HTR-8/SVneo (cell line): ENCODE measurements at regions not wholly inside any gene's neighbourhood (a gene's known extent, or its start where the extent isn't known, plus 50 kb on each side); places are given as distances from the start of the nearest gene placed in this dataset.
"Not testable (repeated sequence)": the region's sequence is repeated elsewhere in the genome, so short reads cannot be mapped to it uniquely, and the experiment has no call there.

Experiments
- DNase-seq: peaks from one replicate; pipeline ENCODE4 v3.0.0; 2011; ENCODE audit warnings: low spot score, mixed read lengths; ENCODE audit not compliant: insufficient read length
- FAIRE-seq: peaks from 2 replicates; lab custom pipeline; 2011; peaks lifted over from hg19 to GRCh38; lab: Jason Lieb, UNC

DNA sequence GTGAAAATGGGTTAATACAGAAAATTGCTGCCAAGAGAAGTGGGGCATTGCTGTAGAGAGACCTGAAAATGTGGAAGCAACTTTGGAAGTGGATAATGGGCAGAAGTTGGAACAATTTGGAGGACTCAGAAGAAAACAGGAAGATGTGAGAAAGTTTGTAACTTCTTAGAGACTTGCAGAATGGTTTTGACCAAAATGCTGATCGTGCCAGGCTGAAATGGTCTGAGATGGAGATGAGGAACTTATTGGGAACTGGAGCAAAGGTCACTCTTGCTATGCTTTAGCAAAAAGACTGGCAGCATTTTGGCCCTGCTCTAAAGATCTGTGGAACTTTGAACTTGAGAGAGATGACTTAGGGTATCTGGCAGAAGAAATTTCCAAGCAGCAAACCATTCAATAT lies 254.8 kb downstream of the KBTBD8 start:
- not testable (repeated sequence) for FAIRE-seq, DNase-seq

DNA sequence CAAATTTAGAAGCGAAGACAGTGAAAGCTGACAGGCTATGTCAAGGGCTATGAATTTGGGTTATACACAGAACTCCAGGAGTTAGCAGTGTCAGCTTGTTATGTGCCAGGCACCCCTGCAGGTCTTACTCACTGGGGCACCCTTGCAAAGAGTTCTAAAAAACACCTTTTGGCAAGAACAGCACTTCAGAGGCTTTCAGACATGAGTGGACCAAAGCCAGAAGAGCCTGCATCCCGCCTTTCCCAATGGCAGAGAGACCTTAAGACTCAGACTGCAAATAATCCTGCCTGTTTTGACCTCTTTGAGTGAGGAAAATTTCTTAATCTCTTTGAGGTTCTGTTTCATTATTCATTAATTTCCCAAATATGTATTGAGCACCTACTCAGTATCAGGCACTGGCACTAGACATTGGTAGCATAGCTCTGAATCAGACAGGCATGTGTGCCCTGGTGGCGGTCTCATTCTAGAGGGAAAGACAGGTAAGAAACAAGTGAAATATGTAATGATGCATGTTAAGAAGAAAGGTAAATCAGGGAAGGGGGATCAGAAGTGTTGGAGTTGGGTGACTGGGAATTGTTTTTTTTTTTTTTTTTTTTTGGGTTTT lies 280.0 kb downstream of the KBTBD8 start:
- no peak for DNase-seq
- FAIRE-seq, result no peak

DNA sequence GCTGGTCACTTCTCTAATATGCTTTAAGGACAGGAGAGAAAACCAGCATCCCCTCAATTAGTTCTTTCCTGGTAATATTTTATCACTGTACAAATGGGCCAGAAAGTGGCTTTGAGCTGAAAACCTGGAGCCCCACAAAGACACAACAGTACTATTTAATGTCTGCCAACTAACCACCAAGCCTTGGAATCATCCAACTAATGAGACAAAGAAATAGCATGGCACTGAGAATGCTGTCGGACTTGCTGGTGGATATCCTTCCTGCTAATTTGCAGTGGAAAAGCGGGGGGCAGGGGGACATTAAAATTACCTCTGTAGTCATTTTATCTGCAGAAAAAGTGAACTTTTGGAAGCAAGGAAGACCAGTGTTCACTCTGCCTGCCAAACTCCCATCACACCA lies 288.5 kb downstream of the KBTBD8 start:
- DNase-seq (no peak), FAIRE-seq (no peak)

DNA sequence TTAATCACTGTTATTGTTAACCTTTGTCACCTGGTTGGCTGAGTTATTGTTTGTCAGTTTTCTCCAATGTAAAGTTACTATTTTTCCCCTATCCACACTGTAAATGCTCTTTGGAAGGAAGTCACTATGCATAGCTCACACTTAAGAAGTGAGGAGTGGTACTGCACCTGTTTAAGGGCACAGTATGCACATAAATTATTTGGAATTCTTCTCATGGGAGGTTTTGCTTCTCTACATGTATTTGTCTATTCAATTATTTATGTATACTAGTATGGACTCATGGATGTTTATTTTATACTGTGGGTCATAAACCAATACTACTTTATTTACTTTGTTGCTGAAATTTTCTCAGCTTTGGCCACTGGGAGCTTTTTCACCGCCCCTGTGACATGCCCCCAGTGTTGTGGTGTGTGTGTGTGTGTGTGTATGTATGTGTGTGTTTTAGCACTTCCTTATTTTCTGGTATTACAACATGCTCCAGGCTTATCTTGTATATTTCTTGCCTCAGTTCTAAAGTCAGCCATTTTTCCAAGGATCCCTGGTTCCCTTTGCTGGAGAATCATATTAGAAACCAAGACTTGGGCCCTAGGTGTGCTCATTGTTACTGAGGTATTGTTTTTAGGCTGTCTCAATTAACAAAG lies 290.5 kb downstream of the KBTBD8 start:
- DNase-seq (no peak), FAIRE-seq (no peak)

DNA sequence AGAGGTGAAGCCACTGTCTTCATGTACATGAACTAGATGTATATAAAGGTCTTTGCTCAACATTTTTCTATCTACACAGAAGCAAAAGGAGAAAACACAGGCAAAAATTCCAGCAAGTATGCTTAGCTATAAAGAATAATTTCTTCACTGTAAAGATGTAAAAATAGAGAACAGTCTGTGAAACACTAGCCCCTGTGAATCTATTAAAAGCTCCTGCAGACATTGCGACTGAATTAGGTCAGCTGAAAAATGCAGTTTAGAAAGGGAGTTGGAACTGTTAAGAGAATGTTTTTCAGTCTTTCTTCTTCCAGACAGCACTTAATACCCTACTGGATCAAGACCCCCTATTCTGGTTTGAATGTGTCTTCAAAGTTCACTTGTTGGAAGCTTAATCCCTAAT lies 291.5 kb downstream of the KBTBD8 start:
- DNase-seq (no peak), FAIRE-seq (no peak)

DNA sequence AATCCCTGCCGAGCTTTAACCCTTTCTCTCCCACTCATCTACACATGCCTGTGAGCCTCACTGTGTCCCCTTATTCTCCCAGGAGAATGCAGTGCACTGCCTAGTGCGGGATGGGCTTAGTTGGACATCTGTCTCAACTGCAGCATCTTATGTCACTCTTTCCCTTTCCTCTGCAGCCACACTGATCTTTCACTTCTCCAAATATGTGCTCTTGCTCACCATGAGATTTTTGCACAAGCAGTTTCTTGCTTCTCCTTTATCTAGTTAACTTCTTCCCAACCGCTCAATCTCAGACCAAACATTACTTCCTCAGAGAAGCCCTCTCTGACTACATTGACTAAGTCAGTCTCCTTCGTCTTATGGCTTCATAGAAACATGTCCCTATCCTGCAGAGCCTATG lies 292.3 kb downstream of the KBTBD8 start:
- FAIRE-seq, result no peak

DNA sequence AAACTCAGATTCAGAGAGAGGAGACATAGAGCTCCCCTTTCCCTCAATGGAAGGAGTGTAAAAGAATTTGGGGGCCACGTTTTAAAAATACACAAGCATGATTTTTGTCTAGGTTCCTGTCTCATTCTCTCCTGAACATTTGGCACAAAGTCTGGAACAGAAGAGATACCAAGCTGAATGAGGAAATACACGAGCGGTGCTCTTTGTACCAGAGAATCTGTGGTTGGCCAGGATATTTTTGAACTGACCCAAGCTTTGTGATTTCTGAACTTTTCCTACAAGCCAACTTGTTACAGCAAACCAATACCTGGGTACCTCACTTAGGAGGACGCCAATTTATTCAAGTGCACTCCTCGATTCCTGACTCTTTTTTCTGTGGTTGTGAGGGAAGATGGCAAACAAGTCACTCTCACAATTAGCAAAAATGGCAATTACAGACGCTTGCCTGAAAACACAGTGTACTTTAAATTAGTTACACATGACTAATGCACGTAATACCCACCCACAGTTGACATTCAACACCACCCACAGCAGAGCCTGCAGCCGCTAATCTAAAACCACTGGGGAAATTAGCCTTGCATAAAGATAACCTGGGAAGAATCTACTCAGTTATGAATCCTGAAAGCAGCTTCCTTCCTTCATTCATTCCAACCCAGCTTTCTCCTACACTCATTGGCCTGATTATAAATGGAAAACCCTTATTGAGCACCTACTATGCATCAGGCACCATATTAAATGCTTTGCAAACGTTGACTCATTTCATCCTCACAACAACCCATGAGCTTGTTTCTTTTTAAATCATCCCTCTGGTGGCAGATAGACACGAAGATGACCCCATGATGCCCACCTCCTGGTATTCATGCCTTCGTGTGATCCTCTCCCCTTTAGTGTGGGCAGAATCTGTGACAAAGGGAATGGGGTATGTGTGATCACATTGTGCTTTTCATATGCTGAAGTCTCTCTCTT lies 293.5 kb downstream of the KBTBD8 start:
- FAIRE-seq, result no peak

More for the DNA sequence above, 292.3 kb downstream of the KBTBD8 start:
- DNase-seq, result no peak

DNA sequence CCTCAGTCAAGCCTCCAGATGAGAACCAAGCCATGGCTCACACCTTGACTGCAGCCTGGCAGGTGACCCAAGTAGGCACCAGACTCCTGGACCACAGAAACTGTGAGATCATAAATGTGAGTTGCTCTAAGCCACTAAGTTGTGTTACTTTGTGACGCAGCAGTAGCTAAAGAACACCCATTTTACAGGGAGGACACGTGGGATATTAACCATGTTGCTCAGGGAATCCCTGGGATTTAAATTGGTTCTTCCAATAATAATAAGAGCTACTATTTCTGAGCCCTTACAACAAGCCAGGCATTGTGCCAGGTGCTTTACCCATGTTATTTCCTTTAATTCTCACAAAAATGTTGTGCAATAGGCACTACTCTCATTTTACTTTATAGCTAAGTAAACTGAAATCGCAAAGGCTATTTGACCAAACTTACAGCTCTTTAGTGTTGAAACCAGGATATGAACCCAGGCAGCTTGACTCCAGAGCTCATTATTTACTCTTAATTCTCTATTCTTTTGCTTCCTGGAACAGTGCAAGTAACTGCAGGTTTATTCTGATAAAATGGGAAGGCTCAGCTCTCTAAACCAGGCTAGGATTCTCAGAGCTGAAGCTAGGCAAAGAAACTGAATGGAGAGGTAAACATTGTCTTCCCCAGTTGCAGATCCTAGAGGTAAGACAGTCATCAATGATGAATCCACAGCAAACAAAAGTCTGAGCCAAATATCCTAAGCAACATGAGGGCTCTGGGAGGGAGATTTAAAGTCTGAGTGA lies 294.4 kb downstream of the KBTBD8 start:
- FAIRE-seq (no peak), DNase-seq (no peak)

More for the DNA sequence above, 293.5 kb downstream of the KBTBD8 start:
- DNase-seq, result no peak

DNA sequence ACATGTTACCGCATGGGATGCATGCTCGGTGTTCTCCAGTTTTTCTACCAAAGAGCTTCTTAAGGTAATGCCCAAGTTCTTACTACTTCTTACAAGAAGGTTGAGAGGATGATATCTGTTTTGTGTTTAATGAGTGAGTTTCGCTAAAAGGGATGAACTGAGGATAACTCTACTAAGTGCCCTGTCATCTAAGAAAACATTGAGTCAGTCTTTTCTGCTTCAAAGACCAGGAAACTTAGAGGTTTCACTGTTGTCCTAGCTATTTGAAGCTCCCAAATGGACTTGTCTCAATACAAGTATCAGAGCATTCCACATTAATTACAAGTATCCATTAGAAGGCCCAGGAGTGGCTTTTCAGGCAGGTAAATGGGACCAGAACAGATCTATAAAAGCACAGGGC lies 296.2 kb downstream of the KBTBD8 start:
- no peak for DNase-seq
- FAIRE-seq, result no peak

DNA sequence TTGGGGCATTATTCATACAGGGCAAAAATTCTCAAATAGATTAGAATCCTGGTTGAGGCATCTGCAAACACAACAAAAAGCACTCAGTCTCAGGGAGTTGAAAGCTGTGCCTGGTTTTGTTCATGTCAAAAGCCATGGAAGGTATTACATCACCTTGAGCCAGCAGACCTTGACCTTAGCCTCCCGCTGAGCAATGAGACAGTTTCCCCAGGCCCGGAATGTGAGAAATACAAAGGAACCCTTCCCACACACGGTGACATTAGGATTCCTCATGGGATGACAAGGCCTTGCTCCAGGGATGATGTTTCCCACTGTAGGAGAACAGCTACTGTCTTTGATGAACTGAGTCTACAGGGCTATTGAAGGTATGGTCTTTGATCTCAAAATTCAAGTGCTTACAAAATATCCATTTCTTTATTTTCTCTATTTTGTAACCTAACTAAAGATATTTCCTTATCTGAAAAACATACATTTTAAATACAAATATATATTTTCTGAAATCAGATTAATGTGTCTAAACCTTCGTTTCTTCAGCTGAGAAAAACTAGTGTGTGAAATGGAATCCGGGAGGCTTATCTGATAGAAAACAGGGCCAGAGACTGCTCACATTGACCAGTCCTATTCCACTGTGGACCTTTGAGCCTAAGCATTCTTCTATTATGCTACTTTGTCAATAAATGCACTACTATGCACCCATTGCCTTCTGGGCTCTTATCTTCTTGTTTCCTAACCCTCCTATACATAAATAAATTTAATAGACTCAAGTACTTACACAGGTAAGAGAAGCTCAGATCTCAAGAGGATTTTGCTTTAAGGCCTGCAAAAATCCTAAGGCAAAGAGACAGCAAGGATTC lies 298.2 kb downstream of the KBTBD8 start:
- FAIRE-seq (no peak), DNase-seq (no peak)

DNA sequence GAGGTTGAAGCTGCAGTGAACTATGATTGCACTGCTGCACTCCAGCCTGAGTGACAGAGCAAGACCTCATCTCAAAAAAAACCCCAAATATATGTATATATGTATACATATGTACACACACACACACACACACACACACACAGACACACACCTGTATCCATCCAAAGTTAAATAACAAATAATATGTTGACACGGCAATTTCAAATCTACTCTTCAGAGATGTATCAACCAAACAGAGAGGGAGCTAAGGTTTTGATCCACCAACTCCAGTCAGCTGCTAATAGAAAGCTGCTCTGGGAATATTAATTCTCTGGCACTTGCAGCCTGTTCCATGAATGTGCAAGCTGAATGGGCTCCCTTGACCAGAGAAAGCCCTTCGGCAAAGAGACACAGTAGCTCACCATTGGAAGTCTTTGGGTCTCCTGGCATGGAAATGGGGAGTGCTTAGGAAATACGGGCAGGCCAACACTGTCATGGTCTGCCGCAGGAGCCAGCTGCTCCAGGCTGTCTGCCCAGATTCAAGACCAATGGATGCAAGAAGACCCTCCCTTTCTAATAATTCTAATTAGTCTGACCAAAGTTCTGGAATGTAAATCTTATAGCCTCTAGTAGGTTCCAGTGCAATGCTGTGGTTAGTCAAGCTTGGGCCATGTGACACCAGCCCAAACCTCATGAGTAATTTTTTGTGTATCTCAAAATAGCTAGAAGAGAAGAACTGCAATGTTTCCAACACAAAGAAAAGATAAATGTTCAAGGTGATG lies 299.8 kb downstream of the KBTBD8 start:
- FAIRE-seq, result no peak
- no peak for DNase-seq

DNA sequence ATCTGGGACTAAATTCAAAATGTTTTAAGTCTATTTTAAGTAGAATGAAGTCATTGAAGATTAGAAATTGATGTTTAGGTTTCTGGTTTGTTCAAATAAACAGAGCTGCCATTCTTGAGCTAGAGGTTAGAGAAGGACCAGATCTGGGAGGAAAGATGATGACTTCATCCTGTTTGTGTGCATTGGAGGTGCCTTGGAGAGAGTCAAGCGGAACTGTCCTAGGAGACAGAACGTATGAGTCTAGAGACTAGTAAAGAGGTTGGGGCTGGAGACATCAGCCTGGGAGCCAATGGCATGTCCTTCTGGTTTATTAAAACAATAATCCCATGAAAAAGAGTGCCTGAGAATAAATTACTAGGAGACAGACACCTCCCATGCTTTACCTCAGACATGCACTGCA lies 303.4 kb downstream of the KBTBD8 start:
- no peak for FAIRE-seq
- no peak for DNase-seq

DNA sequence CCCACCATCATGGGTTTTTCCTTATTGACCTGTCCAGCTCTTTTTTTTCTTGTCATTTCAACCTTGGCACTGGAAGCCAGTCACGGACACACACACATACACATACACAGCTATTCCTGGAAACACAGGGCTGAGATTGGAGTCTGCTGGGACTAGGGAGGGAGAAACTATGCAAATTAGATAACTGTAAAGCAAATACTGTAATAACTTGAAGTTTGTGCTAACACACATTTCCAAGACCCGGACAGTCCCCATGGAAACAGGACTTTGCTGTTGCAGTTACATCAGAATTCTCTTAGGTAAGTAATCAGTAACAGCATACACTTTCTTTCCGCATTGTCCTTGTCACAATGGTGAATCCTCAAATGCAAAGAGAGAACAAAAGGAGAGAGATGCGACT lies 304.4 kb downstream of the KBTBD8 start:
- DNase-seq, result no peak
- no peak for FAIRE-seq

DNA sequence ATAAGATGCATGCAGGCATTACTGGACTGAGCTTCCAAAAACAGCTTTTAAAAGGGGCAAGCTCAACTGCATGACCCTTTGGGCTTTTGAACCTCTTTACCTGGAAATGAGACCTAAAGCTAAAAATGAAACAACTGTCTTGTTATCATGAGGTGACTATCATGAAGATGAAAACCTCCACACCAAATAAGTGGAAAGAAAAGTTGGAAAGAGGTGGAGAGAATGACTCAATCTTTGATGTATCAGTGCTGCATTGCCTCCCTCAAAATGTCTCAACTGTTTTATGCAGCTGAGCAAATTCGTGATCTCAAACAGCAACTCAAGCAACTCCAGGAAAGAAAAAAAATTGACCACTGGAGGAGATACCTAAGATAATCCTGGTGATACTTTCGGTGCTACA lies 307.1 kb downstream of the KBTBD8 start:
- no peak for FAIRE-seq
- DNase-seq, result no peak

DNA sequence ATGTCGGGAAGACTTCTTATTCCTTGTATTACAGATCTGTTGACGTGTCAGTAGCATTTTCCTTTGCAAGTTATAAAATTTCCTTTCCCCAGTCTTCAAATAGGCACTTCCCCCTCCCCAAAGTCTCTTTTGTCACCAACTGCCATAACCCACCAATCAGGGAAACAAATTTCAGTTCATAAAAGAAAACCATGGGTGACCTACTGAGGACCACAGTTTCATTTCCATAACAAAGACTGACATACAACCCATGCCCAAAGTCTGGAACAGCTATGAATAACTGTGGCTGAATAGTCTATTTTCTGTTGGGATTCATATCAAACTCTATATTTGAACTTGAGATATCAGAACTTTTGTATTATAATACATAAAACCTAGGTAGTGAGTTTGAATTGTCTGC lies 307.8 kb downstream of the KBTBD8 start:
- no peak for DNase-seq

DNA sequence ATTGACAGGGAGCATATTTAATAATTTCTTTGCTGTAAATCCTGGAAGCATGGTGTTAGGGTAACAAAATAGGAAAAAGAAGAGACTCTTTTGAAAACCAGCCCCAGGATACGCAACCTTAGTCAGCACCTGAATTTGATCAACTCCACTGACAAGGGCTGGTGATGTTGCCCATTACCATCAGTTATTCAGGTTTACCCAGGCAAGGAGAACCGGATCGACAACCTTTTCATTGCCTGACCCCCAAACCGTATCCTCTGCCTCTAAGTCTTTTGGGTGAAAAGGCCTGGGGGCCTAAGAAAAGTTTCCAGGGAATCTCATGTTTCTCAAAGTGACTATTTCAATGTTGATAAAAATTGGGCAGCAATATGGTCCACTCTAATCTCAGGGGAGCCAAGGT lies 313.3 kb downstream of the KBTBD8 start:
- FAIRE-seq (no peak), DNase-seq (no peak)

More for the DNA sequence above, 307.8 kb downstream of the KBTBD8 start:
- FAIRE-seq, result no peak

DNA sequence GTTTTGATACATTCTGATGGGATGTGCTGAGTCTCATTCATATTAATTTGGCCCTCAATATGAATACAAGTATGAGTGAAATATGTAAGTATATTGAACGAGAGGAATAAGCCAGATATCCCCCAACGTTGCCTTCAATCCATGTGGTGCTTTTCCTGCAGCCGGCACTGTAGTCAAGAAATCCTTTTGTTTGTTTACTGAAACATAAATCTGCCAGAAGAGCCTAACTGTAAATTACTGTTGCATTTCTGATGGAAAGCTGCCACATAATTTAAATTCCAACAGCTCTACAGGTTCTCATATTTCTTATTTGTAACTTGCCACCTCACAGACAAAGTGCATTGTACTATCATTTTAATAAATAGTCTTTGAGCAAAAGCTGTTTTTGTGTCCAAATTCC lies 314.0 kb downstream of the KBTBD8 start:
- FAIRE-seq (no peak), DNase-seq (no peak)

DNA sequence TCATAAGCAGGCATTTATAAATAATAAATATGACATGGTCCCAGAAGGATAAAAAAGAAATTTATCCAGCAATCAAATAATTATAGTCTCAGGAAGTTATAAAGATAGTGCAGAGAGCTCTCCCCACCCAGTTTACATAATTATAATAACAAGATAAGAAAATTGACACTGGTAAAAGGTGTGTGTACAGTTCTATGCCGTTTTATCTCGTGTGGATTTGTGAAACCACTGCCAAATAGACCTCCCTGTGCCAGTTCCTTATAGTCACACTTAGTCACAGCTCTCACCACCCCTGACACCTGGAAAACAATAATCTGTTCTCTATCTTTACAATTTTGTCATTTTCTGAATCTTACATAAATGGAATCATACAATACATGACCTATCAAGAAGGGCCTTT lies 320.1 kb downstream of the KBTBD8 start:
- DNase-seq, result no peak
- no peak for FAIRE-seq

DNA sequence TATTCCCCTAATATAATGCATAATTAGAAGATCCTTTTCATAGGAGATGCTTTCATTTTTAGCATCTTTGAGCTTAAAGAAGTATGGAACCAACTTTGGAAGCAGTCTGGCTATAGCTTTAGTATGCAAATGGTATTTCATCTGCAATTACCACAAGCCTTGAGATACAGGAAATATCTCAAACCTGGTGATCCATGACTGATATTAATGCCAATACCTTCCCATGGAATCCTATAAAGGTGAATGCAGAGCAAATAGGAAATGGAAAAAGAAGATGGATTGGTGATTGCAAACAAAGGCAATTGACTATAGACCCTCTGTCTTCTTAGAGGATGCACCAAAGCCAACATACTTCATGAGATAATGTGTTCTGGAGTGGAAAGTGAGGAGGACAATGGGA lies 326.4 kb downstream of the KBTBD8 start:
- FAIRE-seq, result no peak

More for the DNA sequence above, 326.4 kb downstream of the KBTBD8 start:
- DNase-seq, result no peak
